ENCODE measurements at regions not wholly inside any gene's neighbourhood (a gene's known extent, or its start where the extent isn't known, plus 50 kb on each side); places are given as distances from the start of the nearest gene placed in this dataset.
A peak's percentile ranks its signal among the peaks of the same experiment; 100 is the strongest.

- in situ Hi-C loops (cut with HindIII; ENCODE audit: low pct_unique_long_range_greater_than_20kb, low sequenced_read_pairs), result no loop called here
- TF ChIP-seq JUND (IDR thresholded peaks at IDR 0.05; ENCODE audit: low read depth), result no peak
These were observed 775.3 kb upstream of the ARPP21 start for GRCh38 chr3:34864011-34864410.

GRCh38 chr3:34865346-34865745, 774.0 kb upstream of the ARPP21 start:
- no peak for TF ChIP-seq JUND (IDR thresholded peaks at IDR 0.05; ENCODE audit: low read depth)
- no peak for DNase-seq (ENCODE audit: low read depth in 1 of 2, low spot score in 1 of 2)
- in situ Hi-C loops (cut with HindIII; ENCODE audit: low pct_unique_long_range_greater_than_20kb, low sequenced_read_pairs), result no loop called here

More at GRCh38 chr3:34864011-34864410, 775.3 kb upstream of the ARPP21 start:
- DNase-seq (ENCODE audit: low read depth in 1 of 2, low spot score in 1 of 2), result no peak

GRCh38 chr3:34868935-34869334, 770.4 kb upstream of the ARPP21 start:
- in situ Hi-C loops (cut with HindIII; ENCODE audit: low pct_unique_long_range_greater_than_20kb, low sequenced_read_pairs), result no loop called here
- no peak for DNase-seq (ENCODE audit: low read depth in 1 of 2, low spot score in 1 of 2)
- TF ChIP-seq JUND (IDR thresholded peaks at IDR 0.05; ENCODE audit: low read depth), result no peak

- no peak for TF ChIP-seq JUND (IDR thresholded peaks at IDR 0.05; ENCODE audit: low read depth)
- in situ Hi-C loops (cut with HindIII; ENCODE audit: low pct_unique_long_range_greater_than_20kb, low sequenced_read_pairs), result no loop called here
- no peak for DNase-seq (ENCODE audit: low read depth in 1 of 2, low spot score in 1 of 2)
These were observed 769.6 kb upstream of the ARPP21 start for GRCh38 chr3:34869696-34870095.

GRCh38 chr3:34872406-34872805, 766.9 kb upstream of the ARPP21 start:
- TF ChIP-seq JUND (IDR thresholded peaks at IDR 0.05; ENCODE audit: low read depth), result no peak
- in situ Hi-C loops (cut with HindIII; ENCODE audit: low pct_unique_long_range_greater_than_20kb, low sequenced_read_pairs), result no loop called here
- DNase-seq (ENCODE audit: low read depth in 1 of 2, low spot score in 1 of 2), result no peak

- in situ Hi-C loops (cut with HindIII; ENCODE audit: low pct_unique_long_range_greater_than_20kb, low sequenced_read_pairs), result no loop called here
- no peak for DNase-seq (ENCODE audit: low read depth in 1 of 2, low spot score in 1 of 2)
- TF ChIP-seq JUND (IDR thresholded peaks at IDR 0.05; ENCODE audit: low read depth), result no peak
These were observed 762.3 kb upstream of the ARPP21 start for GRCh38 chr3:34876997-34877396.

GRCh38 chr3:34878488-34878887, 760.8 kb upstream of the ARPP21 start:
- no peak for TF ChIP-seq JUND (IDR thresholded peaks at IDR 0.05; ENCODE audit: low read depth)
- in situ Hi-C loops (cut with HindIII; ENCODE audit: low pct_unique_long_range_greater_than_20kb, low sequenced_read_pairs), result no loop called here
- no peak for DNase-seq (ENCODE audit: low read depth in 1 of 2, low spot score in 1 of 2)

- in situ Hi-C loops (cut with HindIII; ENCODE audit: low pct_unique_long_range_greater_than_20kb, low sequenced_read_pairs), result no loop called here
- no peak for TF ChIP-seq JUND (IDR thresholded peaks at IDR 0.05; ENCODE audit: low read depth)
- DNase-seq (ENCODE audit: low read depth in 1 of 2, low spot score in 1 of 2), result no peak
These were observed 758.3 kb upstream of the ARPP21 start for GRCh38 chr3:34881026-34881425.

- no peak for TF ChIP-seq JUND (IDR thresholded peaks at IDR 0.05; ENCODE audit: low read depth)
- in situ Hi-C loops (cut with HindIII; ENCODE audit: low pct_unique_long_range_greater_than_20kb, low sequenced_read_pairs), result no loop called here
- peak in 1 of 2 experiments; percentile 24 for DNase-seq (ENCODE audit: low read depth in 1 of 2, low spot score in 1 of 2)
These were observed 756.6 kb upstream of the ARPP21 start for GRCh38 chr3:34882764-34883163.

GRCh38 chr3:34884007-34884406, 755.3 kb upstream of the ARPP21 start:
- no peak for DNase-seq (ENCODE audit: low read depth in 1 of 2, low spot score in 1 of 2)
- in situ Hi-C loops (cut with HindIII; ENCODE audit: low pct_unique_long_range_greater_than_20kb, low sequenced_read_pairs), result no loop called here
- no peak for TF ChIP-seq JUND (IDR thresholded peaks at IDR 0.05; ENCODE audit: low read depth)

- no peak for DNase-seq (ENCODE audit: low read depth in 1 of 2, low spot score in 1 of 2)
- TF ChIP-seq JUND (IDR thresholded peaks at IDR 0.05; ENCODE audit: low read depth), result no peak
- in situ Hi-C loops (cut with HindIII; ENCODE audit: low pct_unique_long_range_greater_than_20kb, low sequenced_read_pairs), result no loop called here
These were observed 752.9 kb upstream of the ARPP21 start for GRCh38 chr3:34886443-34886842.

- in situ Hi-C loops (cut with HindIII; ENCODE audit: low pct_unique_long_range_greater_than_20kb, low sequenced_read_pairs), result no loop called here
These were observed 749.7 kb upstream of the ARPP21 start for GRCh38 chr3:34889641-34890040.

GRCh38 chr3:34890247-34890646, 749.1 kb upstream of the ARPP21 start:
- TF ChIP-seq JUND (IDR thresholded peaks at IDR 0.05; ENCODE audit: low read depth), result no peak

More at GRCh38 chr3:34889641-34890040, 749.7 kb upstream of the ARPP21 start:
- DNase-seq (ENCODE audit: low read depth in 1 of 2, low spot score in 1 of 2), result no peak
- TF ChIP-seq JUND (IDR thresholded peaks at IDR 0.05; ENCODE audit: low read depth), result no peak

GRCh38 chr3:34891941-34892340, 747.4 kb upstream of the ARPP21 start:
- in situ Hi-C loops (cut with HindIII; ENCODE audit: low pct_unique_long_range_greater_than_20kb, low sequenced_read_pairs), result no loop called here
- no peak for DNase-seq (ENCODE audit: low read depth in 1 of 2, low spot score in 1 of 2)
- no peak for TF ChIP-seq JUND (IDR thresholded peaks at IDR 0.05; ENCODE audit: low read depth)

More at GRCh38 chr3:34890247-34890646, 749.1 kb upstream of the ARPP21 start:
- no peak for DNase-seq (ENCODE audit: low read depth in 1 of 2, low spot score in 1 of 2)
- in situ Hi-C loops (cut with HindIII; ENCODE audit: low pct_unique_long_range_greater_than_20kb, low sequenced_read_pairs), result no loop called here
